Neural progenitor cell (in vitro differentiated cells): ENCODE measurements at regions not wholly inside any gene's neighbourhood (a gene's known extent, or its start where the extent isn't known, plus 50 kb on each side); places are given as distances from the start of the nearest gene placed in this dataset.

Experiments
- DNase-seq: peaks from one replicate; pipeline ENCODE4 v3.0.0-alpha.2; 2016; ENCODE audit warnings: low spot score
- H2AFZ ChIP-seq: fragments of 200-600 bp; sonication (generic); replicated peaks from 2 replicates; pipeline ENCODE4 v1.6.1; 2016; ENCODE audit warnings: antibody characterized with exemption
- H3F3A ChIP-seq: fragments of 200-600 bp; sonication (generic); 2 replicates; pipeline ENCODE4 v1.6.1; 2016; ENCODE audit warnings: antibody characterized with exemption, low read depth
- H3K27ac ChIP-seq: fragments of 200-600 bp; sonication (generic); 2 replicates; pipeline ENCODE4 v1.5.1; 2016; ENCODE audit warnings: mild to moderate bottlenecking
- H3K27me3 ChIP-seq: fragments of 200-600 bp; sonication (generic); 2 replicates; pipeline ENCODE4 v1.6.1; 2016; ENCODE audit warnings: mild to moderate bottlenecking, moderate library complexity
- H3K36me3 ChIP-seq: fragments of 200-600 bp; sonication (generic); 2 replicates; pipeline ENCODE4 v1.5.1; 2016
- H3K4me1 ChIP-seq: fragments of 200-600 bp; sonication (generic); 2 replicates; pipeline ENCODE4 v1.6.1; 2016; ENCODE audit warnings: mixed run types
- H3K4me2 ChIP-seq: fragments of 200-600 bp; sonication (generic); 2 replicates; pipeline ENCODE4 v1.6.1; 2016
- H3K4me3 ChIP-seq: fragments of 200-600 bp; sonication (generic); 2 replicates; pipeline ENCODE4 v1.5.1; 2016
- H3K79me2 ChIP-seq: fragments of 200-600 bp; sonication (generic); 2 replicates; pipeline ENCODE4 v1.6.1; 2016; ENCODE audit warnings: low read depth
- H3K9ac ChIP-seq: fragments of 200-600 bp; sonication (generic); 2 replicates; pipeline ENCODE4 v1.6.1; 2016
- H3K9me3 ChIP-seq: fragments of 200-600 bp; sonication (generic); 2 replicates; pipeline ENCODE4 v1.5.1; 2016; ENCODE audit warnings: low read depth
- H4K20me1 ChIP-seq: fragments of 200-600 bp; sonication (generic); 2 replicates; pipeline ENCODE4 v1.6.1; 2016; ENCODE audit warnings: low read depth
- H3K27ac Mint-ChIP-seq: 3 replicates; pipeline ENCODE4 v1.8.0; 2021; ENCODE audit warnings: mixed read lengths
- H3K27me3 Mint-ChIP-seq: 2 replicates; pipeline ENCODE4 v1.8.0; 2022; ENCODE audit warnings: low read depth, mild to moderate bottlenecking, inconsistent platforms, moderate library complexity, mixed read lengths; ENCODE audit not compliant: insufficient read depth
- H3K36me3 Mint-ChIP-seq: 3 replicates; pipeline ENCODE4 v1.8.0; 2021; ENCODE audit warnings: mixed read lengths
- H3K4me1 Mint-ChIP-seq: 3 replicates; pipeline ENCODE4 v1.8.0; 2021; ENCODE audit warnings: mixed read lengths
- H3K4me3 Mint-ChIP-seq: 3 replicates; pipeline ENCODE4 v1.8.0; 2021; ENCODE audit warnings: mild to moderate bottlenecking, moderate library complexity, mixed read lengths
- H3K9me3 Mint-ChIP-seq: 3 replicates; pipeline ENCODE4 v1.8.0; 2020; ENCODE audit warnings: mixed read lengths
- EZH2 ChIP-seq: fragments of 200-600 bp; sonication (generic); IDR thresholded peaks from 2 replicates; pipeline ENCODE4 v1.6.1; 2017; ENCODE audit warnings: antibody characterized with exemption, mild to moderate bottlenecking, moderate library complexity
- EZH2phosphoT487 ChIP-seq: fragments of 200-600 bp; sonication (generic); IDR thresholded peaks from 2 replicates; pipeline ENCODE4 v1.6.1; 2017; ENCODE audit warnings: antibody characterized with exemption
- TF ChIP-seq, protein P1 (sequence below): fragments of 200-600 bp; sonication (generic); IDR thresholded peaks from 2 replicates; pipeline ENCODE4 v1.5.1; 2017; ENCODE audit warnings: antibody characterized with exemption, mild to moderate bottlenecking

DNA sequence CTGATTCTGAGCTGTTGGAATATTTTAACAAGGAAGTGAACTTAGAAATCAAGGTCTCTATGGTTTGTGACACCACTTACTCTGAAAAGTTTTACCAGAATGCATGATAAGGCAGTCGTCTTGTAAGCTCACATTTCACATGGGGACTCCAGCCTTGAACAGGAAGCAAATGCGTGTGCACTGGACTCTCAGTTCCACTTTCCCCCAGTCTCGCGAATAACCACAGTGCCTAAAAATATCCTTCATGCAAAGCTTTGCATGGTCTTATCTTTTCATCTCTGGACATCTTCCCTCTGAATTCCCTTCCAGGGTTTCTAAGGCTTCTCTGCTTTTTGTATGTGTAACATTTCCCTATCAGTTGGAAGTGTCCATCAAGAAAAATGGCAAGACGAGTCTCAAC is 581.8 kb downstream of the NLGN4X start:
- no peak overlapping the region for H3K4me3 Mint-ChIP-seq
- H3K4me1 Mint-ChIP-seq, result peaks cover 7% of the 10 kb centered on the region
- H3K9me3 Mint-ChIP-seq, result no peaks in the 10 kb centered on the region
- H3K27me3 ChIP-seq, result no peaks in the 10 kb centered on the region
- no peaks in the 10 kb centered on the region for H3K36me3 Mint-ChIP-seq
- H4K20me1 ChIP-seq, result no peaks in the 10 kb centered on the region
- no peak for DNase-seq
- H2AFZ ChIP-seq, result no peak overlapping the region
- no peaks in the 10 kb centered on the region for H3K36me3 ChIP-seq
- TF ChIP-seq, protein P1, sequence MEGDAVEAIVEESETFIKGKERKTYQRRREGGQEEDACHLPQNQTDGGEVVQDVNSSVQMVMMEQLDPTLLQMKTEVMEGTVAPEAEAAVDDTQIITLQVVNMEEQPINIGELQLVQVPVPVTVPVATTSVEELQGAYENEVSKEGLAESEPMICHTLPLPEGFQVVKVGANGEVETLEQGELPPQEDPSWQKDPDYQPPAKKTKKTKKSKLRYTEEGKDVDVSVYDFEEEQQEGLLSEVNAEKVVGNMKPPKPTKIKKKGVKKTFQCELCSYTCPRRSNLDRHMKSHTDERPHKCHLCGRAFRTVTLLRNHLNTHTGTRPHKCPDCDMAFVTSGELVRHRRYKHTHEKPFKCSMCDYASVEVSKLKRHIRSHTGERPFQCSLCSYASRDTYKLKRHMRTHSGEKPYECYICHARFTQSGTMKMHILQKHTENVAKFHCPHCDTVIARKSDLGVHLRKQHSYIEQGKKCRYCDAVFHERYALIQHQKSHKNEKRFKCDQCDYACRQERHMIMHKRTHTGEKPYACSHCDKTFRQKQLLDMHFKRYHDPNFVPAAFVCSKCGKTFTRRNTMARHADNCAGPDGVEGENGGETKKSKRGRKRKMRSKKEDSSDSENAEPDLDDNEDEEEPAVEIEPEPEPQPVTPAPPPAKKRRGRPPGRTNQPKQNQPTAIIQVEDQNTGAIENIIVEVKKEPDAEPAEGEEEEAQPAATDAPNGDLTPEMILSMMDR, result no peak
- TF ChIP-seq EZH2 (no peak), EZH2phosphoT487 (no peak)
- peaks cover 11% of the 10 kb centered on the region for H3K27me3 Mint-ChIP-seq
- H3K27ac ChIP-seq, result no peak overlapping the region
- no peaks in the 10 kb centered on the region for H3K79me2 ChIP-seq
- no peaks in the 10 kb centered on the region for H3K4me1 ChIP-seq
- H3K4me3 ChIP-seq, result no peak overlapping the region
- H3K9me3 ChIP-seq, result no peaks in the 10 kb centered on the region
- H3K4me2 ChIP-seq, result no peak overlapping the region
- H3F3A ChIP-seq, result no peaks in the 10 kb centered on the region
- no peak overlapping the region for H3K9ac ChIP-seq
- no peak overlapping the region for H3K27ac Mint-ChIP-seq

DNA sequence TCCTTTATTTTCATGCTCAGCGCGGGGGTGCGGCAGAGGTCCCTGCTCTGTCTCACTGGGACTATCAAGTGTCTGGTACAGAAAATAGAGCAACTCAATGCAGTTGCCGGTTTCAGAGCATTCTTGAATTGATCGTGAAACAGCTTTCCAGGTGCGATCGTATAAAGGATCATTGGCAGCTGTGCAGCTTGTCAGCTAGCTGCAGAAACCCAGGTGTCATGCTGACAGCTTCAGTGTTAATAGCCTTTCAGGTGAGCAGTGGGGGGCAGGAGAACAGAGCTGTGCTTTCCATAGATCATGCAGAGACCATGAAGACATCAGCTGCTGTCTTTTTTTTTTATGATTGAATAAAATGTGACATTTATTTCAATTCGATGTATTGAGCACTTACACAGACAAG is 583.9 kb downstream of the NLGN4X start:
- H3K9ac ChIP-seq, result no peak overlapping the region
- DNase-seq, result no peak
- no peaks in the 10 kb centered on the region for H3K27me3 ChIP-seq
- no peak overlapping the region for H2AFZ ChIP-seq
- H3K79me2 ChIP-seq, result no peaks in the 10 kb centered on the region
- H3F3A ChIP-seq, result no peaks in the 10 kb centered on the region
- H3K4me3 ChIP-seq, result no peak overlapping the region
- no peaks in the 10 kb centered on the region for H3K36me3 ChIP-seq
- Mint-ChIP-seq H3K4me3 (no peak overlapping the region), H3K27ac (no peak overlapping the region), H3K27me3 (peaks cover 8% of the 10 kb centered on the region), H3K9me3 (no peaks in the 10 kb centered on the region), H3K36me3 (no peaks in the 10 kb centered on the region), H3K4me1 (peaks cover 13% of the 10 kb centered on the region)
- H3K4me1 ChIP-seq, result no peaks in the 10 kb centered on the region
- no peaks in the 10 kb centered on the region for H3K9me3 ChIP-seq
- H3K4me2 ChIP-seq, result no peak overlapping the region
- TF ChIP-seq EZH2 (no peak), EZH2phosphoT487 (no peak)
- TF ChIP-seq, protein P1, result no peak
- H3K27ac ChIP-seq, result no peak overlapping the region
- no peaks in the 10 kb centered on the region for H4K20me1 ChIP-seq

DNA sequence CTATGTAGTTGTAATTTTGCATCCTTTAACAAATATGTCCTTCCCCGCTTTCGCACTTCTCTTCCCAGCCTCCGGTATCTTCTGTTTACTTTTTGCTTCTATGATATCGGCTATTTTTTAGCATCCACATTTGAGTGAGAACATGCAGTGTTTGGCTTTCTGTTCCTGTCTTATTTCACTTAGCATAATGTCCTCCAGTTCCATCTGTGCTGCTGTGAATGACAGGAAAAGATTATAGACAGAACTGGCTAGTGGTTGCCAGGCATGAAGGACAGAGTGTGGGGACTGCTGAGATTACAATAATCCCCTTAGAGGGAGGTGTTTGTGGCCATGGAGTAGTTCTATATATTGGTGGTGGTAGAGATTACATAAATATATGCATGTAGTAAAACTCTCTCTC is 588.6 kb downstream of the NLGN4X start:
- no peaks in the 10 kb centered on the region for H4K20me1 ChIP-seq
- TF ChIP-seq EZH2, result no peak
- no peak for TF ChIP-seq EZH2phosphoT487
- TF ChIP-seq, protein P1, result no peak
- no peak overlapping the region for H3K4me2 ChIP-seq
- H3K27ac Mint-ChIP-seq, result no peak overlapping the region
- no peaks in the 10 kb centered on the region for H3K36me3 Mint-ChIP-seq
- H2AFZ ChIP-seq, result no peak overlapping the region
- H3K9me3 ChIP-seq, result no peaks in the 10 kb centered on the region
- no peak overlapping the region for H3K9ac ChIP-seq
- no peaks in the 10 kb centered on the region for H3K27me3 ChIP-seq
- no peak overlapping the region for H3K4me3 Mint-ChIP-seq
- no peaks in the 10 kb centered on the region for H3K27me3 Mint-ChIP-seq
- H3K9me3 Mint-ChIP-seq, result no peaks in the 10 kb centered on the region
- DNase-seq, result no peak
- H3K36me3 ChIP-seq, result no peaks in the 10 kb centered on the region
- H3K4me1 ChIP-seq, result no peaks in the 10 kb centered on the region
- H3K4me1 Mint-ChIP-seq, result peaks cover 13% of the 10 kb centered on the region
- H3K79me2 ChIP-seq, result no peaks in the 10 kb centered on the region
- H3K4me3 ChIP-seq, result no peak overlapping the region
- H3K27ac ChIP-seq, result no peak overlapping the region
- H3F3A ChIP-seq, result no peaks in the 10 kb centered on the region

GRCh38 chrX:5638572-5638971 is 590.1 kb downstream of the NLGN4X start:
- Mint-ChIP-seq H3K36me3 (no peaks in the 10 kb centered on the region), H3K27me3 (no peaks in the 10 kb centered on the region), H3K9me3 (no peaks in the 10 kb centered on the region), H3K4me3 (no peak overlapping the region), H3K27ac (no peak overlapping the region), H3K4me1 (peaks cover 5% of the 10 kb centered on the region)
- H3K9me3 ChIP-seq, result no peaks in the 10 kb centered on the region
- H3K4me2 ChIP-seq, result no peak overlapping the region
- H3K4me1 ChIP-seq, result no peaks in the 10 kb centered on the region
- H3F3A ChIP-seq, result no peaks in the 10 kb centered on the region
- TF ChIP-seq, protein P1, result no peak
- TF ChIP-seq EZH2phosphoT487, result no peak
- no peak overlapping the region for H3K4me3 ChIP-seq
- H3K27me3 ChIP-seq, result no peaks in the 10 kb centered on the region
- DNase-seq, result no peak
- no peaks in the 10 kb centered on the region for H3K79me2 ChIP-seq
- H3K9ac ChIP-seq, result no peak overlapping the region
- no peak overlapping the region for H3K27ac ChIP-seq
- no peaks in the 10 kb centered on the region for H3K36me3 ChIP-seq
- no peaks in the 10 kb centered on the region for H4K20me1 ChIP-seq
- no peak overlapping the region for H2AFZ ChIP-seq
